KG1 (cell line): ENCODE measurements at regions not wholly inside any gene's neighbourhood (a gene's known extent, or its start where the extent isn't known, plus 50 kb on each side); places are given as distances from the start of the nearest gene placed in this dataset.

Experiments
- DNase-seq: peaks from one replicate; lab custom pipeline; 2025; lab: John Stamatoyannopoulos, UW

GRCh38 chr2:12113412-12113811 is 367.0 kb downstream of the LPIN1 start:
- no peak for DNase-seq

- no peak for DNase-seq
Measured at GRCh38 chr2:12114816-12115215, 368.4 kb downstream of the LPIN1 start.

- DNase-seq = no peak
Measured at GRCh38 chr2:12116228-12116750, 369.9 kb downstream of the LPIN1 start.

GRCh38 chr2:12119841-12120240 is 373.4 kb downstream of the LPIN1 start:
- DNase-seq = no peak

GRCh38 chr2:12120281-12121150 is 374.1 kb downstream of the LPIN1 start:
- no peak for DNase-seq

- DNase-seq = no peak
Measured at GRCh38 chr2:12124790-12125189, 378.4 kb downstream of the LPIN1 start.

- no peak for DNase-seq
Measured at GRCh38 chr2:12126318-12126717, 379.9 kb downstream of the LPIN1 start.

- no peak for DNase-seq
Measured at GRCh38 chr2:12127638-12128037, 381.2 kb downstream of the LPIN1 start.

GRCh38 chr2:12131975-12132374 is 385.5 kb downstream of the LPIN1 start:
- DNase-seq = no peak

- DNase-seq = no peak
Measured at GRCh38 chr2:12141618-12142258, 395.3 kb downstream of the LPIN1 start.

- DNase-seq = no peak
Measured at GRCh38 chr2:12151716-12152115, 405.3 kb downstream of the LPIN1 start.

GRCh38 chr2:12152888-12153287 is 406.5 kb downstream of the LPIN1 start:
- DNase-seq = no peak

- DNase-seq = no peak
Measured at GRCh38 chr2:12155303-12156051, 409.0 kb downstream of the LPIN1 start.

GRCh38 chr2:12156349-12156748 is 409.9 kb downstream of the LPIN1 start:
- DNase-seq = no peak

- no peak for DNase-seq
Measured at GRCh38 chr2:12161085-12161484, 414.7 kb downstream of the LPIN1 start.

- DNase-seq = no peak
Measured at GRCh38 chr2:12162269-12163247, 416.1 kb downstream of the LPIN1 start.

- no peak for DNase-seq
Measured at GRCh38 chr2:12163866-12164265, 417.4 kb downstream of the LPIN1 start.

GRCh38 chr2:12164689-12165088 is 418.3 kb downstream of the LPIN1 start:
- DNase-seq = no peak

GRCh38 chr2:12167525-12168317 is 421.3 kb downstream of the LPIN1 start:
- no peak for DNase-seq

GRCh38 chr2:12168354-12168753 is 421.9 kb downstream of the LPIN1 start:
- DNase-seq = no peak
